Activated effector memory CD4-positive, alpha-beta T cell treated with anti-CD3 and anti-CD28 coated beads, Interleukin-2, amount 50 U/mL, for 16 hours (primary cell): ENCODE measurements at regions not wholly inside any gene's neighbourhood (a gene's known extent, or its start where the extent isn't known, plus 50 kb on each side); places are given as distances from the start of the nearest gene placed in this dataset.

Experiments used
- DNase-seq: peaks from one replicate; pipeline ENCODE4 v3.0.0-alpha.2; 2020

GRCh38 chr10:31635415-31636065 is 293.1 kb downstream of the ARHGAP12 start:
- no peak for DNase-seq

- no peak for DNase-seq
Observed at GRCh38 chr10:31635009-31635408, 293.6 kb downstream of the ARHGAP12 start.

GRCh38 chr10:31630861-31631567 is 297.6 kb downstream of the ARHGAP12 start:
- DNase-seq = no peak

- no peak for DNase-seq
Observed at GRCh38 chr10:31625566-31625965, 303.1 kb downstream of the ARHGAP12 start.

GRCh38 chr10:31624611-31625010 is 304.0 kb downstream of the ARHGAP12 start:
- DNase-seq = no peak

GRCh38 chr10:31623947-31624346 is 304.7 kb downstream of the ARHGAP12 start:
- no peak for DNase-seq

- DNase-seq = no peak
Observed at GRCh38 chr10:31623466-31623865, 304.4 kb downstream of the ZEB1 start.

GRCh38 chr10:31622978-31623377 is 304.0 kb downstream of the ZEB1 start:
- DNase-seq = no peak

- DNase-seq = no peak
Observed at GRCh38 chr10:31621733-31622132, 302.7 kb downstream of the ZEB1 start.

- DNase-seq = no peak
Observed at GRCh38 chr10:31620226-31621151, 301.5 kb downstream of the ZEB1 start.

- DNase-seq = no peak
Observed at GRCh38 chr10:31619531-31620061, 300.6 kb downstream of the ZEB1 start.

- DNase-seq = no peak
Observed at GRCh38 chr10:31618541-31619291, 299.7 kb downstream of the ZEB1 start.

GRCh38 chr10:31617757-31618156 is 298.7 kb downstream of the ZEB1 start:
- DNase-seq = no peak

GRCh38 chr10:31617133-31617532 is 298.1 kb downstream of the ZEB1 start:
- DNase-seq = no peak

GRCh38 chr10:31615129-31615528 is 296.1 kb downstream of the ZEB1 start:
- DNase-seq = no peak

- DNase-seq = no peak
Observed at GRCh38 chr10:31614611-31615010, 295.6 kb downstream of the ZEB1 start.

GRCh38 chr10:31612082-31612481 is 293.1 kb downstream of the ZEB1 start:
- DNase-seq = no peak

GRCh38 chr10:31611161-31611560 is 292.1 kb downstream of the ZEB1 start:
- no peak for DNase-seq

- DNase-seq = no peak
Observed at GRCh38 chr10:31607481-31607880, 288.5 kb downstream of the ZEB1 start.

GRCh38 chr10:31606841-31607240 is 287.8 kb downstream of the ZEB1 start:
- DNase-seq = no peak

GRCh38 chr10:31605861-31606525 is 287.0 kb downstream of the ZEB1 start:
- no peak for DNase-seq

GRCh38 chr10:31605426-31605825 is 286.4 kb downstream of the ZEB1 start:
- DNase-seq = no peak
